ENCODE measurements at regions not wholly inside any gene's neighbourhood (a gene's known extent, or its start where the extent isn't known, plus 50 kb on each side); places are given as distances from the start of the nearest gene placed in this dataset.

- H3K27me3 ChIP-seq (replicated peaks): no peaks in the 10 kb centered on the region
- no peaks in the 10 kb centered on the region for H3K4me1 ChIP-seq (replicated peaks)
- H3K27ac ChIP-seq: no peak overlapping the region
- no peak for DNase-seq (ENCODE audit: low read depth in 1 of 2, low spot score in 2 of 2)
- no peak overlapping the region for H3K4me3 ChIP-seq
- no peaks in the 10 kb centered on the region for H3K36me3 ChIP-seq
- peaks cover 3% of the 10 kb centered on the region; the same call in 1 of the 2 replicates for H3K9me3 ChIP-seq (replicated peaks)
Observed at GRCh38 chr13:88097541-88097940, 426.4 kb downstream of the SLITRK5 start.

GRCh38 chr13:88103824-88104223, 432.7 kb downstream of the SLITRK5 start:
- Histone ChIP-seq H3K27ac (no peak overlapping the region), H3K4me1 (replicated peaks) (no peaks in the 10 kb centered on the region), H3K36me3 (no peaks in the 10 kb centered on the region), H3K9me3 (replicated peaks) (peaks cover 7% of the 10 kb centered on the region), H3K4me3 (no peak overlapping the region), H3K27me3 (replicated peaks) (no peaks in the 10 kb centered on the region)
- DNase-seq (ENCODE audit: low read depth in 1 of 2, low spot score in 2 of 2): no peak

GRCh38 chr13:88104576-88104975, 433.4 kb downstream of the SLITRK5 start:
- Histone ChIP-seq H3K9me3 (replicated peaks) (peaks cover 7% of the 10 kb centered on the region), H3K27me3 (replicated peaks) (no peaks in the 10 kb centered on the region), H3K27ac (no peak overlapping the region), H3K36me3 (no peaks in the 10 kb centered on the region), H3K4me1 (replicated peaks) (no peaks in the 10 kb centered on the region), H3K4me3 (no peak overlapping the region)
- no peak for DNase-seq (ENCODE audit: low read depth in 1 of 2, low spot score in 2 of 2)

- Histone ChIP-seq H3K9me3 (replicated peaks) (peaks cover 4% of the 10 kb centered on the region), H3K4me1 (replicated peaks) (no peaks in the 10 kb centered on the region), H3K27me3 (replicated peaks) (no peaks in the 10 kb centered on the region), H3K36me3 (no peaks in the 10 kb centered on the region), H3K4me3 (no peak overlapping the region), H3K27ac (no peak overlapping the region)
- no peak for DNase-seq (ENCODE audit: low read depth in 1 of 2, low spot score in 2 of 2)
Observed at GRCh38 chr13:88107570-88107969, 436.4 kb downstream of the SLITRK5 start.

GRCh38 chr13:88112526-88112925, 441.4 kb downstream of the SLITRK5 start:
- H3K4me3 ChIP-seq: no peak overlapping the region

GRCh38 chr13:88115976-88116375, 444.8 kb downstream of the SLITRK5 start:
- H3K4me3 ChIP-seq: no peak overlapping the region

More at GRCh38 chr13:88112526-88112925, 441.4 kb downstream of the SLITRK5 start:
- H3K9me3 ChIP-seq (replicated peaks): 0 out of 2 replicates have a peak, but pooled peaks cover 4% of the 10 kb centered on the region
- no peaks in the 10 kb centered on the region for H3K36me3 ChIP-seq
- H3K27ac ChIP-seq: no peak overlapping the region
- H3K27me3 ChIP-seq (replicated peaks): no peaks in the 10 kb centered on the region
- DNase-seq (ENCODE audit: low read depth in 1 of 2, low spot score in 2 of 2): no peak
- no peaks in the 10 kb centered on the region for H3K4me1 ChIP-seq (replicated peaks)

GRCh38 chr13:88118952-88119351, 447.8 kb downstream of the SLITRK5 start:
- Histone ChIP-seq H3K27ac (no peak overlapping the region), H3K9me3 (replicated peaks) (peaks cover 1% of the 10 kb centered on the region; the same call in 1 of the 2 replicates), H3K4me3 (no peak overlapping the region), H3K36me3 (no peaks in the 10 kb centered on the region), H3K27me3 (replicated peaks) (no peaks in the 10 kb centered on the region), H3K4me1 (replicated peaks) (no peaks in the 10 kb centered on the region)
- no peak for DNase-seq (ENCODE audit: low read depth in 1 of 2, low spot score in 2 of 2)

More at GRCh38 chr13:88115976-88116375, 444.8 kb downstream of the SLITRK5 start:
- H3K36me3 ChIP-seq: no peaks in the 10 kb centered on the region
- 0 out of 2 replicates have a peak, but pooled peaks cover 4% of the 10 kb centered on the region for H3K9me3 ChIP-seq (replicated peaks)
- H3K27me3 ChIP-seq (replicated peaks): no peaks in the 10 kb centered on the region
- no peak overlapping the region for H3K27ac ChIP-seq
- no peaks in the 10 kb centered on the region for H3K4me1 ChIP-seq (replicated peaks)
- no peak for DNase-seq (ENCODE audit: low read depth in 1 of 2, low spot score in 2 of 2)

GRCh38 chr13:88124142-88124541, 453.0 kb downstream of the SLITRK5 start:
- Histone ChIP-seq H3K4me1 (replicated peaks) (no peaks in the 10 kb centered on the region), H3K36me3 (no peaks in the 10 kb centered on the region), H3K4me3 (no peak overlapping the region), H3K9me3 (replicated peaks) (peaks cover 2% of the 10 kb centered on the region; the same call in 1 of the 2 replicates), H3K27me3 (replicated peaks) (no peaks in the 10 kb centered on the region), H3K27ac (no peak overlapping the region)
- no peak for DNase-seq (ENCODE audit: low read depth in 1 of 2, low spot score in 2 of 2)

- Histone ChIP-seq H3K9me3 (replicated peaks) (peaks cover 6% of the 10 kb centered on the region; the same call in 1 of the 2 replicates), H3K27me3 (replicated peaks) (no peaks in the 10 kb centered on the region), H3K4me1 (replicated peaks) (no peaks in the 10 kb centered on the region), H3K4me3 (no peak overlapping the region), H3K27ac (no peak overlapping the region), H3K36me3 (no peaks in the 10 kb centered on the region)
- no peak for DNase-seq (ENCODE audit: low read depth in 1 of 2, low spot score in 2 of 2)
Observed at GRCh38 chr13:88125055-88125454, 453.9 kb downstream of the SLITRK5 start.

GRCh38 chr13:88136098-88136790, 465.1 kb downstream of the SLITRK5 start:
- DNase-seq (ENCODE audit: low read depth in 1 of 2, low spot score in 2 of 2): no peak
- H3K36me3 ChIP-seq: no peaks in the 10 kb centered on the region

GRCh38 chr13:88142653-88143052, 471.5 kb downstream of the SLITRK5 start:
- no peak for DNase-seq (ENCODE audit: low read depth in 1 of 2, low spot score in 2 of 2)
- Histone ChIP-seq H3K36me3 (no peaks in the 10 kb centered on the region), H3K4me3 (no peak overlapping the region)

More at GRCh38 chr13:88136098-88136790, 465.1 kb downstream of the SLITRK5 start:
- Histone ChIP-seq H3K9me3 (replicated peaks) (peaks cover 8% of the 10 kb centered on the region), H3K4me3 (no peak overlapping the region), H3K4me1 (replicated peaks) (no peaks in the 10 kb centered on the region), H3K27me3 (replicated peaks) (no peaks in the 10 kb centered on the region), H3K27ac (no peak overlapping the region)

GRCh38 chr13:88144580-88144979, 473.4 kb downstream of the SLITRK5 start:
- no peak for DNase-seq (ENCODE audit: low read depth in 1 of 2, low spot score in 2 of 2)
- no peaks in the 10 kb centered on the region for H3K4me1 ChIP-seq (replicated peaks)
- H3K27me3 ChIP-seq (replicated peaks): no peaks in the 10 kb centered on the region; the same call in 1 of the 2 replicates
- no peak overlapping the region for H3K27ac ChIP-seq
- H3K36me3 ChIP-seq: no peaks in the 10 kb centered on the region
- H3K4me3 ChIP-seq: no peak overlapping the region
- H3K9me3 ChIP-seq (replicated peaks): peaks cover 6% of the 10 kb centered on the region

More at GRCh38 chr13:88142653-88143052, 471.5 kb downstream of the SLITRK5 start:
- Histone ChIP-seq H3K9me3 (replicated peaks) (peaks cover 6% of the 10 kb centered on the region), H3K4me1 (replicated peaks) (no peaks in the 10 kb centered on the region), H3K27ac (no peak overlapping the region), H3K27me3 (replicated peaks) (no peaks in the 10 kb centered on the region; the same call in 1 of the 2 replicates)

- Histone ChIP-seq H3K4me1 (replicated peaks) (no peaks in the 10 kb centered on the region), H3K36me3 (no peaks in the 10 kb centered on the region), H3K9me3 (replicated peaks) (peaks cover 6% of the 10 kb centered on the region; the same call in 1 of the 2 replicates), H3K27ac (no peak overlapping the region), H3K27me3 (replicated peaks) (no peaks in the 10 kb centered on the region), H3K4me3 (no peak overlapping the region)
- no peak for DNase-seq (ENCODE audit: low read depth in 1 of 2, low spot score in 2 of 2)
Observed at GRCh38 chr13:88153353-88153752, 482.2 kb downstream of the SLITRK5 start.

- H3K27me3 ChIP-seq (replicated peaks): no peaks in the 10 kb centered on the region
- no peaks in the 10 kb centered on the region for H3K4me1 ChIP-seq (replicated peaks)
- H3K27ac ChIP-seq: no peak overlapping the region
- H3K4me3 ChIP-seq: no peak overlapping the region
- DNase-seq (ENCODE audit: low read depth in 1 of 2, low spot score in 2 of 2): no peak
- peaks cover 6% of the 10 kb centered on the region for H3K9me3 ChIP-seq (replicated peaks)
- no peaks in the 10 kb centered on the region for H3K36me3 ChIP-seq
Observed at GRCh38 chr13:88154001-88154400, 482.8 kb downstream of the SLITRK5 start.
